Thyroid gland (tissue), 4 donors: ENCODE measurements at regions not wholly inside any gene's neighbourhood (a gene's known extent, or its start where the extent isn't known, plus 50 kb on each side); places are given as distances from the start of the nearest gene placed in this dataset.

Source experiments
- POLR2A ChIP-seq, 2 donors: fragments of 450-650 bp; IDR thresholded peaks; one replicate each; pipeline ENCODE4 v1.6.1; 2017; ENCODE audit warnings: antibody characterized with exemption in 2 of 2, mild to moderate bottlenecking in 2 of 2, moderate library complexity in 1 of 2
- TF ChIP-seq, protein P1 (sequence below), 6 experiments: fragments of 200-600 bp in 3 of 6; fragments of 450-650 bp in 3 of 6; sonication (generic) in 3 of 6; IDR thresholded peaks; one replicate each; pipeline ENCODE4 v1.5.1; 2016 to 2019; ENCODE audit warnings: antibody characterized with exemption in 6 of 6, mild to moderate bottlenecking in 2 of 6, inconsistent platforms in 1 of 6, moderate library complexity in 1 of 6

DNA sequence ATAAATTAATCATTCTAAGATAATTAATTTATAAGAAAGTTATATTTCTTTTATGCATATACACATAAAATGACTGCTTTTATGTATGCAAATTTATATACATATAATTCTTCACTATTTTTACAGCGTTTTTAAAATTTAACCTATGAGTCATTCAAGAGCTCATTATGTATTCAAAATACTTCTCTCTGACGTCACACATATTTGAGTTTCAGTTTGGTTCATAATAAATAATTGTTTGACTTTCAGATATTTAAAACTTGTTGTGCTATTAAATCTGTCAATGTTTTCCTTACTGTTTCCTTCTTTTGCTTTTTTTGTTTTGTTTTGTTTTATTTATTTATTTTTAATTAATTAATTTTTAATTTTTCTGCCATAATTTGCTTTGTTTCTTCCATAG lies 467.5 kb upstream of the ADGRB3 start:
- TF ChIP-seq POLR2A (IDR thresholded peaks at IDR 0.05) = no peak
- TF ChIP-seq, protein P1, sequence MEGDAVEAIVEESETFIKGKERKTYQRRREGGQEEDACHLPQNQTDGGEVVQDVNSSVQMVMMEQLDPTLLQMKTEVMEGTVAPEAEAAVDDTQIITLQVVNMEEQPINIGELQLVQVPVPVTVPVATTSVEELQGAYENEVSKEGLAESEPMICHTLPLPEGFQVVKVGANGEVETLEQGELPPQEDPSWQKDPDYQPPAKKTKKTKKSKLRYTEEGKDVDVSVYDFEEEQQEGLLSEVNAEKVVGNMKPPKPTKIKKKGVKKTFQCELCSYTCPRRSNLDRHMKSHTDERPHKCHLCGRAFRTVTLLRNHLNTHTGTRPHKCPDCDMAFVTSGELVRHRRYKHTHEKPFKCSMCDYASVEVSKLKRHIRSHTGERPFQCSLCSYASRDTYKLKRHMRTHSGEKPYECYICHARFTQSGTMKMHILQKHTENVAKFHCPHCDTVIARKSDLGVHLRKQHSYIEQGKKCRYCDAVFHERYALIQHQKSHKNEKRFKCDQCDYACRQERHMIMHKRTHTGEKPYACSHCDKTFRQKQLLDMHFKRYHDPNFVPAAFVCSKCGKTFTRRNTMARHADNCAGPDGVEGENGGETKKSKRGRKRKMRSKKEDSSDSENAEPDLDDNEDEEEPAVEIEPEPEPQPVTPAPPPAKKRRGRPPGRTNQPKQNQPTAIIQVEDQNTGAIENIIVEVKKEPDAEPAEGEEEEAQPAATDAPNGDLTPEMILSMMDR (IDR thresholded peaks at IDR 0.05) = no peak
